ENCODE measurements at regions not wholly inside any gene's neighbourhood (a gene's known extent, or its start where the extent isn't known, plus 50 kb on each side); places are given as distances from the start of the nearest gene placed in this dataset.

- intact Hi-C loops (cut with DNase I): no loop called here
- Histone ChIP-seq H3K4me1 (no peaks in the 10 kb centered on the region), H3K4me3 (replicated peaks in 1 of 3) (no peak overlapping the region), H3K9me3 (no peaks in the 10 kb centered on the region), H3K27me3 (no peaks in the 10 kb centered on the region), H3K27ac (no peak overlapping the region), H3K36me3 (no peaks in the 10 kb centered on the region)
- 85 to 86% methylated on average over 5 of the region's 5 CpGs for WGBS, 2 donors
- no peak for DNase-seq
- TF ChIP-seq CTCF (IDR thresholded peaks at IDR 0.05): no peak
- TF ChIP-seq POLR2A (IDR thresholded peaks at IDR 0.05): no peak
Observed at GRCh38 chr12:47326190-47326589, 246.4 kb upstream of the AMIGO2 start.

- no peaks in the 10 kb centered on the region for H3K36me3 ChIP-seq
- H3K4me3 ChIP-seq (replicated peaks in 1 of 3): no peak overlapping the region
- intact Hi-C loops (cut with DNase I): no loop called here
- no peaks in the 10 kb centered on the region for H3K27me3 ChIP-seq
- DNase-seq: no peak
- no peaks in the 10 kb centered on the region for H3K4me1 ChIP-seq
- no peak for TF ChIP-seq CTCF (IDR thresholded peaks at IDR 0.05)
- TF ChIP-seq POLR2A (IDR thresholded peaks at IDR 0.05): no peak
- no peaks in the 10 kb centered on the region for H3K9me3 ChIP-seq
- 85 to 92% methylated on average over 2 of the region's 2 CpGs for WGBS, 2 donors
- H3K27ac ChIP-seq: no peak overlapping the region
Observed at GRCh38 chr12:47323802-47324201, 244.0 kb upstream of the AMIGO2 start.

- Histone ChIP-seq H3K27ac (no peak overlapping the region), H3K9me3 (no peaks in the 10 kb centered on the region), H3K27me3 (no peaks in the 10 kb centered on the region), H3K4me3 (replicated peaks in 1 of 3) (no peak overlapping the region), H3K4me1 (no peaks in the 10 kb centered on the region), H3K36me3 (no peaks in the 10 kb centered on the region)
- intact Hi-C loops (cut with DNase I): no loop called here
- WGBS, 2 donors: 31 to 75% methylated on average over 2 of the region's 2 CpGs
- TF ChIP-seq POLR2A (IDR thresholded peaks at IDR 0.05) (no peak), CTCF (IDR thresholded peaks at IDR 0.05) (no peak)
- DNase-seq: no peak
Observed at GRCh38 chr12:47321436-47321835, 241.7 kb upstream of the AMIGO2 start.

GRCh38 chr12:47319746-47320145 lies 240.0 kb upstream of the AMIGO2 start:
- H3K9me3 ChIP-seq: no peaks in the 10 kb centered on the region
- no peak overlapping the region for H3K4me3 ChIP-seq (replicated peaks in 1 of 3)

GRCh38 chr12:47318963-47319362 lies 239.2 kb upstream of the AMIGO2 start:
- no peaks in the 10 kb centered on the region for H3K36me3 ChIP-seq
- H3K9me3 ChIP-seq: no peaks in the 10 kb centered on the region
- H3K4me3 ChIP-seq (replicated peaks in 1 of 3): no peak overlapping the region
- TF ChIP-seq CTCF (IDR thresholded peaks at IDR 0.05) (no peak), POLR2A (IDR thresholded peaks at IDR 0.05) (no peak)
- no peak overlapping the region for H3K27ac ChIP-seq
- DNase-seq: no peak
- intact Hi-C loops (cut with DNase I): no loop called here
- WGBS, 2 donors: 70 to 87% methylated on average over 4 of the region's 4 CpGs
- no peaks in the 10 kb centered on the region for H3K4me1 ChIP-seq
- H3K27me3 ChIP-seq: no peaks in the 10 kb centered on the region

More at GRCh38 chr12:47319746-47320145, 240.0 kb upstream of the AMIGO2 start:
- no peaks in the 10 kb centered on the region for H3K4me1 ChIP-seq
- TF ChIP-seq POLR2A (IDR thresholded peaks at IDR 0.05): no peak
- 95% methylated on average over 1 of the region's 1 CpG for WGBS, 2 donors
- no peaks in the 10 kb centered on the region for H3K27me3 ChIP-seq
- H3K36me3 ChIP-seq: no peaks in the 10 kb centered on the region
- intact Hi-C loops (cut with DNase I): no loop called here
- no peak for DNase-seq
- no peak overlapping the region for H3K27ac ChIP-seq
